ENCODE measurements at regions not wholly inside any gene's neighbourhood (a gene's known extent, or its start where the extent isn't known, plus 50 kb on each side); places are given as distances from the start of the nearest gene placed in this dataset.

GRCh38 chrX:81556880-81557279 lies 355.0 kb downstream of the SH3BGRL start:
- TF ChIP-seq, protein P1, sequence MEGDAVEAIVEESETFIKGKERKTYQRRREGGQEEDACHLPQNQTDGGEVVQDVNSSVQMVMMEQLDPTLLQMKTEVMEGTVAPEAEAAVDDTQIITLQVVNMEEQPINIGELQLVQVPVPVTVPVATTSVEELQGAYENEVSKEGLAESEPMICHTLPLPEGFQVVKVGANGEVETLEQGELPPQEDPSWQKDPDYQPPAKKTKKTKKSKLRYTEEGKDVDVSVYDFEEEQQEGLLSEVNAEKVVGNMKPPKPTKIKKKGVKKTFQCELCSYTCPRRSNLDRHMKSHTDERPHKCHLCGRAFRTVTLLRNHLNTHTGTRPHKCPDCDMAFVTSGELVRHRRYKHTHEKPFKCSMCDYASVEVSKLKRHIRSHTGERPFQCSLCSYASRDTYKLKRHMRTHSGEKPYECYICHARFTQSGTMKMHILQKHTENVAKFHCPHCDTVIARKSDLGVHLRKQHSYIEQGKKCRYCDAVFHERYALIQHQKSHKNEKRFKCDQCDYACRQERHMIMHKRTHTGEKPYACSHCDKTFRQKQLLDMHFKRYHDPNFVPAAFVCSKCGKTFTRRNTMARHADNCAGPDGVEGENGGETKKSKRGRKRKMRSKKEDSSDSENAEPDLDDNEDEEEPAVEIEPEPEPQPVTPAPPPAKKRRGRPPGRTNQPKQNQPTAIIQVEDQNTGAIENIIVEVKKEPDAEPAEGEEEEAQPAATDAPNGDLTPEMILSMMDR (IDR thresholded peaks at IDR 0.05; ENCODE audit: low read depth, low read length) = no peak
- TF ChIP-seq MYC (IDR thresholded peaks at IDR 0.05; ENCODE audit: low read depth, low read length) (no peak), POLR2A (IDR thresholded peaks at IDR 0.05; ENCODE audit: extremely low read depth, insufficient read length) (no peak)
